Subcutaneous abdominal adipose tissue (tissue), 5 donors: ENCODE measurements at regions not wholly inside any gene's neighbourhood (a gene's known extent, or its start where the extent isn't known, plus 50 kb on each side); places are given as distances from the start of the nearest gene placed in this dataset.

Experiments
- H3K27ac ChIP-seq: one replicate; pipeline ENCODE4 v1.7.0; 2013; ENCODE audit warnings: low read depth, mild to moderate bottlenecking, inconsistent platforms, low read length, moderate library complexity
- H3K27me3 ChIP-seq, 5 donors: one replicate each; pipeline ENCODE4 v1.7.0; 2013; ENCODE audit warnings: low read length in 5 of 5, inconsistent platforms in 1 of 5; ENCODE audit not compliant: control insufficient read depth in 5 of 5, insufficient read depth in 4 of 5
- H3K36me3 ChIP-seq, 5 donors: one replicate each; pipeline ENCODE4 v1.7.0; 2013; ENCODE audit warnings: low read length in 5 of 5; ENCODE audit not compliant: control insufficient read depth in 5 of 5, insufficient read depth in 5 of 5
- H3K4me1 ChIP-seq, 5 donors: one replicate each; pipeline ENCODE4 v1.7.0; 2013; ENCODE audit warnings: low read length in 5 of 5, mild to moderate bottlenecking in 3 of 5, moderate library complexity in 1 of 5; ENCODE audit not compliant: control insufficient read depth in 5 of 5, insufficient read depth in 5 of 5
- H3K4me3 ChIP-seq, 5 donors: one replicate each; pipeline ENCODE4 v1.7.0; 2013; ENCODE audit warnings: low read length in 5 of 5, low read depth in 1 of 5
- H3K9ac ChIP-seq, 5 donors: one replicate each; pipeline ENCODE4 v1.7.0; 2013; ENCODE audit warnings: low read length in 5 of 5, mild to moderate bottlenecking in 4 of 5, moderate library complexity in 3 of 5
- H3K9me3 ChIP-seq, 5 donors: one replicate each; pipeline ENCODE4 v1.7.0; 2013; ENCODE audit warnings: low read length in 5 of 5; ENCODE audit not compliant: control insufficient read depth in 5 of 5
- donor health status: healthy.
- donor health status: healthy.
- donor health status: healthy.
- donor health status: healthy.
- donor health status: healthy.

DNA sequence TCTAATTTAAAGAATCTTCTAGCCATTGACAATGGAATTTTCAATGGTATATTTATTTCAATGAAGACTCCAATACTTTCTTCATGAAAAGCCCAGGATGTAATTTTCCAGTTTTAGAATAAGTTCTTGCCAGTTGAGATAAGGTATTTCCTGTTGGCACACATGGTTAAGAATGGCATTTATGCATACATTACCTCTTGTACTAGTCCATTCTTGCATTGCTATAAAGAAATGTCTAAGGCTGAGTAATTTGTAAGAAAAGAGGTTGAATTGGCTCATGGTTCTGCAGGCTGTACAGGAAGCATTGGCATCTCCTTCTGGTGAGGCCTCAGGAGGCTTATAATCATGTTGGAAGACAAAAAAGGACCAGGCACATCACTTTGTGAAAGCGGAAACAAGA lies 1179.6 kb downstream of the AMY1C start:
- no peaks in the 10 kb centered on the region for H3K36me3 ChIP-seq
- no peak overlapping the region for H3K4me3 ChIP-seq
- no peaks in the 10 kb centered on the region for H3K27me3 ChIP-seq
- H3K4me1 ChIP-seq = no peaks in the 10 kb centered on the region
- no peak overlapping the region for H3K27ac ChIP-seq
- H3K9me3 ChIP-seq = peaks cover 0 to 11% (median 7%) of the 10 kb centered on the region in 5 donors
- H3K9ac ChIP-seq = no peak overlapping the region

DNA sequence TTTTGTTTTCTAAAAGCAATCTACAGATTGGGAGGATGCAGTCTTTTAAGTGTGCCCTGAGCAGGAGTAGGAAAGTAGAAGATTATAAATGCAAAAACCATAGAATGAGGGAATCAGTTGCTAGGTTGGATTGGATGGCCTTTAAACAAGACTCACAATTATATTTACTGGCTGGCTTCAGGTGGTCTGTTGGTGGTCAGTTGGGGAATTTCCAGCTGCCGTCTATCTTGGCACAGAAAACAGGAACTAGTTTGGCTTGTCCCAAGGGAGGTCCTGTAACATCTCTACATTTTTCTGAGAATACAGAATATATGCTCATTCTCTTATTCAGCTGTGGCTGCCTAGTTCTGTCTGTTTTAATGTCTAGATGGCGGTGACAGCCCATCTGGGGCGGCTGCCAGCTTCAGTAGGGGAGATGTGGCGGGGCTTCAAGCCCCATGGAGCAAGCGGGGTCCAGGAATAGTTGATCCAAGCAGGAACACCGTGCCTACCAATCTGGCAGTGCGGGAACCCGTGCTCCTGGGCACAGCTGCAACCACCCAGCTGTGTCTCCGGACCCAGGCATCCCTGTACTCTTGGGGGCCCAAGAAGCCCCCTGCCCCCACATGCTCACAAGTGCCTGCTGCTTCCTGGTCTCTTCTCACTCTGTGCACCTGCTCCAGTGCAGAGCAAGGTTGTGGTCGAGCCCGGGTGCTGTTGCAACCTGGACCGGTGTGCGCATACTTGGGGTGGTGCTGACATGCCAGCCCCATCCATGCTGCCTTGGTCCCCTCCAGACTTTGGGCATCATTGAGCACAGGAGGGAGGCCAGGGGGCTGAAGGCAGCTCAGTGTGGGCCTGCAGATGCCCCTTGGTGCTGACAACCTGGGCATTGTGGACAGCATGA lies 1182.6 kb downstream of the AMY1C start:
- no peaks in the 10 kb centered on the region for H3K36me3 ChIP-seq
- peaks cover 0 to 11% (median 7%) of the 10 kb centered on the region in 5 donors for H3K9me3 ChIP-seq
- H3K4me1 ChIP-seq = no peaks in the 10 kb centered on the region
- no peak overlapping the region for H3K9ac ChIP-seq
- no peak overlapping the region for H3K4me3 ChIP-seq
- H3K27me3 ChIP-seq = no peaks in the 10 kb centered on the region
- H3K27ac ChIP-seq = no peak overlapping the region

DNA sequence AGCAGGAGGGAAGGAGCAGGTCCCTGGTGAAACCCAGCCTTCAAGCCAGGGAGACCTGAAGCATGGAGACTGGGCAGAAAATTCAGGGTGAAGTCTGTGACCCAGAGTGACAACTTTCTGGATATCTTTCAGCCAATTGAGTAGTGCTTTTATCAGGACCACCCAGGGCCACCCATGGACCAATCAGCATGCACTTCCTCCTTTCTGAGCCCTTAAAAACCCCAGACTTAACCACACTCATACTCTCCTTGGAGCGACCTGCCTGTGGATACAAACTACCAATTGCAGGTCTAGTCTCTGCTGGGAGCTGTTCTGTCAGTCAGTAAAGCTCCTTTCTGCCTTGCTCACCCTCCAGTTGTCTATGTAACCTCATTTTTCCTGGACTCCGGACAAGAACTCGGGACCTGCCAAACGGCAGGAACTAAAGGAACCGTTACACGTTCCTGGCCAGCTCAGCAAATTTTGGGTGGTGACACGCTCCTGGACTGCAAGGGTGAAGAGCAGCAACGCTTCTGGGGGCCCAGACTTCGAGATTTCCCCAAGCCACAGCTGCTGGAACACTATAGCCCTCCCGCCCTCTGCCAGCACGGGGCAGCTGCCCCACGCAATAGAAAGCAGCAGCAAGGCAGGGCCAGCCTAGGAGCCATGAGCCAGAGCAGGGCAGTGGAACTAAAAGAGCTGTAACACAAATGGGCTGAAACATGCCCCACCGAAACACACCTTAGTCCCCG lies 1183.4 kb downstream of the AMY1C start:
- Histone ChIP-seq H3K27ac (no peak overlapping the region), H3K4me1 (no peaks in the 10 kb centered on the region), H3K36me3 (no peaks in the 10 kb centered on the region), H3K9ac (no peak overlapping the region), H3K4me3 (no peak overlapping the region), H3K27me3 (no peaks in the 10 kb centered on the region), H3K9me3 (peaks cover 0 to 11% (median 7%) of the 10 kb centered on the region in 5 donors)

DNA sequence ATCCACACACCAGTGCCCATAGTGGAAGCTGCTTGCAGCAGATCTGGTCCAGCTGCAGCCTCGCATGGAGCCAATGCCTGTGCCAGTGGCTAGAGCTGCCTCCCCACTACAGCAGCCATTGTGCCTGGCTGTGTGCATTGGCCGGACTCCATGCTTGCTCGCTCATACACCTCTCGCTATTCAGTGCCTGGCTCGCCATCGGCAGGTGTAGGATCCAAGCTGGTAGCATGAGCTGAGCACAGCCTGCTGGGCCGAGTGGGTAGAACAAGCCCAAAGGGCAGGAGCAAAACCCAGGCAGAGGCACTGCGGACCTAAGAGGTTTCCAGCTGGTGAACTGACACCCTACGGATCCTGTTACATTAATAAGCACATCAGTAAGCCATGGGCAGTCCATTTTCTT lies 1184.1 kb downstream of the AMY1C start:
- H3K9me3 ChIP-seq = peaks cover 0 to 11% (median 7%) of the 10 kb centered on the region in 5 donors
- no peaks in the 10 kb centered on the region for H3K27me3 ChIP-seq
- H3K4me1 ChIP-seq = no peaks in the 10 kb centered on the region
- H3K4me3 ChIP-seq = no peak overlapping the region
- no peaks in the 10 kb centered on the region for H3K36me3 ChIP-seq
- no peak overlapping the region for H3K9ac ChIP-seq
- H3K27ac ChIP-seq = no peak overlapping the region

DNA sequence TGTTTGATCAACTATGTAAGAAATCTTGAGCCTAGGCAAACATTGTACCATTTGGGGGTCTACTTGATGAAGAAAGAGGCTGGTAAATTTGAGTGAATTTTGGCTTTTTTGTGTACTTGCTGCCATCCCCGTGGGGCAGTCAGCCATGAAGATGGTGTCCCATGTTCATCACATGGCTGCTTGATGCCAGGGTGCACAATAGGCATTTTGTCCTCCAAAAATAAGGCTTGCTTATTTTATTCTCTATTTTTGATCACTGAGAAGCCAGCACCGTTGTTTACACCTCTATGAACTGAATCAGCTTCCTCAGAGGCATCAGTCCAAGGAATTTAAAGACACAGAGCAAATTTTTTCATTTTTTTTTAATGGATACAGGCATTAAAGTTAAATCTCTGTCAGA lies 1195.7 kb downstream of the AMY1C start:
- Histone ChIP-seq H3K27me3 (no peaks in the 10 kb centered on the region), H3K27ac (no peak overlapping the region), H3K9ac (no peak overlapping the region), H3K9me3 (peaks cover 0 to 5% (median 0%) of the 10 kb centered on the region in 5 donors), H3K4me3 (no peak overlapping the region), H3K36me3 (no peaks in the 10 kb centered on the region), H3K4me1 (no peaks in the 10 kb centered on the region)

DNA sequence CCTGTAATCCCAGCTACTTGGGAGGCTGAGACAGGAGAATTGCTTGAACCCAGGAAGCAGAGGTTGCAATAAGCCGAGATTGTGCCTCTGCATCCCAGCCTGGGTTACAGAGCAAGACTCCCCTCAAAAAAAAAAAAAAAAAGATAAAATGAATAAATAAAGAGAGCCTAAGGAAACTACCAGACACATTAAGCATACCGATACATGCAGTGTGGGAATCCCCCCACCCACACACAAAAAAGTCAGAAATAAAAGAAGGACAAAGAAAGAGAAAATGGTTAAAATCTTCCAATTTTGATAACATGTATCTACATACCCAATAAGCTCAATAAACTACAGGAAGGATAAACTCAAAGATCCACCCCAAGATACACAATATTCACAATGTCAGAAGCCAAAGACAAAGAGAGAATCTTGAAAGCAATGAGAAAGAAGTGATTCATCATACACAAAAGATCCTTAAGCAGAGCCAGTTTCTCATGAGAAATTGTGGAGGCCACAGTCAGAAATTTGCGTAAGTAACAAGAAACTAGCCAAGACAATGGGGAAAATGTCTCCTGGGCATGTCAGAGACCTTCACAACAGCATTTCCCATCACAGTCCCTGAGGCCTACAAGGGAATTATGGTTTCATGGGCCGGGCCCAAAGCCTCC lies 1197.0 kb downstream of the AMY1C start:
- Histone ChIP-seq H3K36me3 (no peaks in the 10 kb centered on the region), H3K9ac (no peak overlapping the region), H3K9me3 (peaks cover 0 to 2% (median 0%) of the 10 kb centered on the region in 5 donors), H3K27ac (no peak overlapping the region), H3K4me1 (no peaks in the 10 kb centered on the region), H3K4me3 (no peak overlapping the region), H3K27me3 (no peaks in the 10 kb centered on the region)

DNA sequence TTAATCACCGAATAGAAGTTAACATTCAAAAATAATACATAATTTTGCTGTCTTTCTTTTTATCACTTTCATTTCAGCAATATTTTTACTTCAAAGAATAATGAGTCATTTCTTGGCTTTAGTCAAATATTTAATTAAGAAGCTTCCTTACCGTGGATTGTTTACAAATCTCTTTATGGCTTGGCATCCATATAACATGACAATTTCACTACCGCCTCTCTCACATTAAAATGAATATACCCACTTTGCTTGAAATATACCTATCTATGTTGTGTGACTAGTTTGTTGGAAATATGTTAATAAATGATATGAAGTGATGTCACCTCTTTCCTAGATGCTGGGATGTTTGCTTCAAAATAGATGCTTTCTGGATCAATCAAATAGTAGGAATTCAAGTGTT lies 1203.9 kb downstream of the AMY1C start:
- Histone ChIP-seq H3K9me3 (no peaks in the 10 kb centered on the region), H3K9ac (no peak overlapping the region), H3K36me3 (no peaks in the 10 kb centered on the region), H3K27ac (no peak overlapping the region), H3K4me3 (no peak overlapping the region), H3K27me3 (no peaks in the 10 kb centered on the region), H3K4me1 (no peaks in the 10 kb centered on the region)

DNA sequence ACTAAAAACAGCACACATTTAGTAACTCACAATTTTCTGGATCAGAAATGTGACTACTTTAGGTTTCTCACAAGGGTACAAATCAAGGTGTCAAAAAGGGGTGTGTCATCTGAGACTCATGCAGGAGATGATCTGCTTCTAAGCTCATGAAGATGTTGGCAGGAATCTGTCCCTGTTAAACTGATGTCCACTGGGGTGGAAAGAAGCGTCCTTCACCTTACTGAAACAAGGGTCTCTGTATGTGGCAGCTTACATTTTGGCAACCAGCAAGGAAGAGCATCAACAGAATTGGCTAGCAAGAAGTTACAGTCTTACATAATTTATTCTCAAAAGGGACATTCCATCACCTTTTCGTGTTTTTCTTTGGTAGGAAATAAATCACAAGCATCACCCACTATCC lies 1223.8 kb downstream of the AMY1C start:
- no peak overlapping the region for H3K4me3 ChIP-seq
- no peaks in the 10 kb centered on the region for H3K4me1 ChIP-seq
- no peaks in the 10 kb centered on the region for H3K36me3 ChIP-seq
- H3K27me3 ChIP-seq = no peaks in the 10 kb centered on the region
- no peak overlapping the region for H3K27ac ChIP-seq
- no peak overlapping the region for H3K9ac ChIP-seq
- H3K9me3 ChIP-seq = no peaks in the 10 kb centered on the region

DNA sequence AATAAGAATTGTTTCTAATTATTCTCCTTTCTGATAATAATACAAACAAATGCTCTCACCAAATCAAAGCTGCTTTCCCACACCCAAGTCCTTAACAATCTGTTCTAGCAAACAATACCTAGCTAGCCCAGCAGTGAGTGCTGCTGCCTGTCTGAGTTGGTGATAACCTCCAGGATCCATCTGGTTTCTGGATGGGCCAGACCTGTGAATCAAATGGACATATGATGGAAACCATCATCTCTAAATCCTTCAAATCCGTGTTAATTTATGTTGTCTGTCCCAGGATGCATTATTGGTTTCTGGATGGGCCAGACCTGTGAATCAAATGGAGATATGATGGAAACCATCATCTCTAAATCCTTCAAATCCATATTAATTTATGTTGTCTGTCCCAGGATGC lies 1230.0 kb downstream of the AMY1C start:
- Histone ChIP-seq H3K9ac (no peak overlapping the region), H3K4me3 (no peak overlapping the region), H3K36me3 (no peaks in the 10 kb centered on the region), H3K9me3 (peaks cover 0 to 5% (median 0%) of the 10 kb centered on the region in 5 donors), H3K27ac (no peak overlapping the region), H3K27me3 (no peaks in the 10 kb centered on the region), H3K4me1 (no peaks in the 10 kb centered on the region)

DNA sequence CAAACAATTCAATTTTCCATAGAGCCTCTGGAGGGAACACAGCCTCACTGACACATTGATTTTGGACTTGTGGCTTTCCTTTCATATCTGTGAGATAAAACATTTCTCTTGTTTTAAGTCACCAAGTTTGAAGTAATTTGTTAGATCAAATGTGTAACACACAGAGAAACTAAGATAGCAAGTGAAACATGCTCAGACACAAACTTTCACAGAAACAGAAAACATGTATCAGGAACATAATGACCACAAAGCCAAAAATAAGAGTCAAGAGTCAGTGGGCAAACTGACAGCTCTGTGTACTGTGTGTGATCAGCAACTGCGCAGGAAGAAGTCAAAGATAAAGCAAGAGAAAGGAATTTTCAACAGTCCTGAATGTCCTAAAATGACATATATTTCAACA lies 1237.5 kb downstream of the AMY1C start:
- no peaks in the 10 kb centered on the region for H3K27me3 ChIP-seq
- H3K4me3 ChIP-seq = no peak overlapping the region
- H3K27ac ChIP-seq = no peak overlapping the region
- H3K4me1 ChIP-seq = no peaks in the 10 kb centered on the region
- no peak overlapping the region for H3K9ac ChIP-seq
- peaks cover 0 to 8% (median 0%) of the 10 kb centered on the region in 5 donors for H3K9me3 ChIP-seq
- no peaks in the 10 kb centered on the region for H3K36me3 ChIP-seq
